Stimulated activated naive B cell treated with anti-CD40 and anti-IgM and Interleukin-4, amounts not matched to agents 10 μg/mL and 1 μg/mL and 100 μg/mL, for 72 hours (primary cell): ENCODE measurements at regions not wholly inside any gene's neighbourhood (a gene's known extent, or its start where the extent isn't known, plus 50 kb on each side); places are given as distances from the start of the nearest gene placed in this dataset.
"Not testable (repeated sequence)": the region's sequence is repeated elsewhere in the genome, so short reads cannot be mapped to it uniquely, and the experiment has no call there.

Experiments used
- ATAC-seq, 2 donors: fragments of 150-1000 bp; cut with Tn5 transposase; replicated peaks; 2 replicates each; pipeline ENCODE4 v1.10.0; 2021; ENCODE audit warnings: moderate library complexity in 1 of 2
- DNase-seq: peaks from one replicate; pipeline ENCODE4 v3.0.0; 2021
- H3K27ac Mint-ChIP-seq: one replicate; pipeline ENCODE4 v1.8.0; 2022; ENCODE audit warnings: mild to moderate bottlenecking, mixed read lengths
- H3K27me3 Mint-ChIP-seq, 2 donors: one replicate each; pipeline ENCODE4 v1.8.0; 2022; ENCODE audit warnings: mixed read lengths in 2 of 2
- H3K36me3 Mint-ChIP-seq, 2 donors: one replicate each; pipeline ENCODE4 v1.8.0; 2022; ENCODE audit warnings: mixed read lengths in 2 of 2, mild to moderate bottlenecking in 1 of 2
- H3K4me1 Mint-ChIP-seq, 2 donors: one replicate each; pipeline ENCODE4 v1.8.0; 2022; ENCODE audit warnings: mixed read lengths in 2 of 2, mild to moderate bottlenecking in 1 of 2
- H3K4me3 Mint-ChIP-seq, 2 donors: one replicate each; pipeline ENCODE4 v1.8.0; 2022; ENCODE audit warnings: mild to moderate bottlenecking in 2 of 2, mixed read lengths in 2 of 2, moderate library complexity in 1 of 2
- H3K9me3 Mint-ChIP-seq, 2 donors: one replicate each; pipeline ENCODE4 v1.8.0; 2022; ENCODE audit warnings: mixed read lengths in 2 of 2, mild to moderate bottlenecking in 1 of 2

DNA sequence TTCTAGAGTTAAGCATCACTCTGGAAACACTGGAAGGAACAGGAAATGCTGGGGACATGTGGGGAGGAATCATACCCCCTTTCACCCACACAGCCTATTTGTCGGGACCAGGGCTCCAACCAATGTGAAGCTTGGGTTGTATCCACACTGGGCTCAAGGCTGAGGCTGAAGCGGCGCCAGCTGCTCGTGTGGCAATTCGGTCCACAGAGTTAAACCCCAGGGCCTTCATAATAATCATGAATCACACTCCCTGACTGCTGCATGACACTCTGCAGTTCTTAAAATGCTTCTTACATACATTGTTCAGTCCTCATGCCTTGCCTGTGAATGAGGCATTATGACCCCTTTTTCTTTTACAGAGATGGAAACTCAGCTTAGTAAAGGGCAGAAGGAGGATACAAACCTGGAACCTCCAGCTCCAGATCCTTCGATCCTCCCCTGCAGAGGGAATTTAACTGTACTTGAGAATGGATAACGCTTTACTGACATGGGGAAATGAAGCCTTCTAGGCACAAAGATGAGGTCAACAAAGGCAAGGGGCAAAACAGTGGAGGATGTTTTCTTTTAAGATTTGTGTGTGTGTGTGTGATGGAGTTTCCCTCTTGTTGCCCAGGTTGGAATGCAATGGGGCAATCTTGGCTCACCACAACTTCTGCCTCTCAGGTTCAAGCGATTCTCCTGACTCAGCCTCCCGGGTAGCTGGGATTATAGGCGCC lies 72.7 kb downstream of the SOX9 start:
- peaks cover 6 to 8% of the 10 kb centered on the region in 2 donors for H3K9me3 Mint-ChIP-seq
- no peak overlapping the region for H3K4me3 Mint-ChIP-seq
- no peaks in the 10 kb centered on the region for H3K4me1 Mint-ChIP-seq
- no peak overlapping the region for H3K27ac Mint-ChIP-seq
- no peaks in the 10 kb centered on the region for H3K27me3 Mint-ChIP-seq
- H3K36me3 Mint-ChIP-seq: no peaks in the 10 kb centered on the region
- ATAC-seq (no peak), DNase-seq (no peak)

DNA sequence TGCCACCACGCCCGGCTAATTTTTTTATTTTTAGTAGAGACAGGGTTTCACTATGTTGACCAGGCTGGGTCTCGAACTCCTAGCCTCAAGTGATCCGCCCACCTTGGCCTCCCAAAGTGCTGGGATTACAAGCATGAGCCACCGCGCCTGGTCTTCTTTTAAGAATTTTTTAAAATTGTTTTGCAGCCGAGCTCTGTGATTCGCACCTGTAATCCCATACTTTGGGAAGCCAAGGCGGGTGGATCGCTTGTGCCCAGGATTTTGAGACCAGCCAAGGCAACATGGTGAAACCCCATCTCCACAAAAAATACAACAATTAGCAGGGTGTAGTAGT lies 73.3 kb downstream of the SOX9 start:
- not testable (repeated sequence) for DNase-seq, H3K27ac Mint-ChIP-seq, H3K4me1 Mint-ChIP-seq, H3K9me3 Mint-ChIP-seq, H3K36me3 Mint-ChIP-seq, ATAC-seq, H3K4me3 Mint-ChIP-seq, H3K27me3 Mint-ChIP-seq

DNA sequence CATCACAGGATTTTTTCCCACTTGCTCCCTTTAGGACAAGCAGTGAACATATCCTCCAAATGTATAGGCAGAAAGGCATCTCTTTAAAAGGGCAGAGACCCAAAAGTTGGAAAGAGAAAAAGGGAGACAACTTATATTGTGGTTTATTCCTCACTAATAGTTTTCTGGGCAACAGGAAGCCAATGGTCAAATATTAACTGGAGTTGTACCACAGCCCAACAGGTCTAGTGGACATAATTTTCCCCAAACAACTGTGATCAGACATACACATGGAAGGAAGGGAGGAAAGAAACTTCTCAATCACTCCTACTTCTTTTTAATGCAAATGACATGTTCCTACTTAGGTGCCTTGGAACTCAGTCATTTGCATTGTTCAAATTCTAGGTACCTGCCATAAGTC lies 78.4 kb downstream of the SOX9 start:
- no peak overlapping the region for H3K27ac Mint-ChIP-seq
- ATAC-seq (no peak), DNase-seq (no peak)
- H3K27me3 Mint-ChIP-seq: peaks cover 0 to 2% of the 10 kb centered on the region in 2 donors
- no peaks in the 10 kb centered on the region for H3K4me1 Mint-ChIP-seq
- H3K9me3 Mint-ChIP-seq: peaks cover 13 to 16% of the 10 kb centered on the region in 2 donors
- H3K4me3 Mint-ChIP-seq: no peak overlapping the region
- no peaks in the 10 kb centered on the region for H3K36me3 Mint-ChIP-seq

DNA sequence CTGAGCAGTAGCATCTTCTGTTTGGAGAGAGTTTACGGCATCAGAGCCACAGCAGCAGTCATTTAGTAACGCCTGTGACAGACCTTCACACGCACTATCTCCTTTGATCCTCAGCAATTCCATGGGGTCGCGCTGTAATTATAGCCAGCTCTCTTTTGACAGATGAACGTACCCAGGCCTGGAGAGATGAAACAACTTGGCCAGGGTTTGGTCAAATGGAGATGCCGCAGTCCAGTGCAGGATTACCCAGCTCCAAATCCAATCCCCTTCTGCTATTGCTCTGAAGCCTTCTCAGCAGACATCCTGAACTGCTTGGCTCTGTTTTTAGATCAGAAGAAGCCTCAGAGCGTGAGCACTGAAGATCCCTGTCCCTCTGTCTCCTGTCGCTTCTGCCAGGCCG lies 83.9 kb downstream of the SOX9 start:
- no peak overlapping the region for H3K27ac Mint-ChIP-seq
- DNase-seq (no peak), ATAC-seq (no peak)
- H3K4me1 Mint-ChIP-seq: no peaks in the 10 kb centered on the region
- H3K27me3 Mint-ChIP-seq: peaks cover 0 to 5% of the 10 kb centered on the region in 2 donors
- no peak overlapping the region for H3K4me3 Mint-ChIP-seq
- H3K36me3 Mint-ChIP-seq: no peaks in the 10 kb centered on the region
- peaks cover 6 to 7% of the 10 kb centered on the region in 2 donors for H3K9me3 Mint-ChIP-seq

DNA sequence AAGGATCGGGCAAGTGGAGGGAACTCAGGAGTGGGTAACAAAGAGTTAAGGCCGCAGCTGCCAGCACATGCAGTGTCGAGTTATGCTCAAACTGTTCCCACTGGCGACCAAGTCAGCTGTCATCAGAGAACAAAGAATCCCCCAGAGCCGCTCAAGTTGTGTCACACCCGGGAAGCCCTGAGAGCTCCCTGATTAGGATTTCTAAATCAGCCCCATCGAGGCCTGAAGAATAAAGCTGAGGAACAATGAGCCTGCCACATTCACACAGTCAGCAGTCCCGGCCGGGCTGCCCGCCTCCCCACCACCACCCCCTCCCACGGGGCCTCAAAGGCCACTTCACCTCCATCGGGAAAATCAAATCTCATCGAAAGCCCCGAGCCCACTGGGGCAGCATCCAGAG lies 84.5 kb downstream of the SOX9 start:
- no peak overlapping the region for H3K4me3 Mint-ChIP-seq
- no peaks in the 10 kb centered on the region for H3K36me3 Mint-ChIP-seq
- H3K9me3 Mint-ChIP-seq: peaks cover 3 to 4% of the 10 kb centered on the region in 2 donors
- ATAC-seq: no peak
- no peak overlapping the region for H3K27ac Mint-ChIP-seq
- peaks cover 0 to 5% of the 10 kb centered on the region in 2 donors for H3K27me3 Mint-ChIP-seq
- no peaks in the 10 kb centered on the region for H3K4me1 Mint-ChIP-seq
- DNase-seq: no peak

DNA sequence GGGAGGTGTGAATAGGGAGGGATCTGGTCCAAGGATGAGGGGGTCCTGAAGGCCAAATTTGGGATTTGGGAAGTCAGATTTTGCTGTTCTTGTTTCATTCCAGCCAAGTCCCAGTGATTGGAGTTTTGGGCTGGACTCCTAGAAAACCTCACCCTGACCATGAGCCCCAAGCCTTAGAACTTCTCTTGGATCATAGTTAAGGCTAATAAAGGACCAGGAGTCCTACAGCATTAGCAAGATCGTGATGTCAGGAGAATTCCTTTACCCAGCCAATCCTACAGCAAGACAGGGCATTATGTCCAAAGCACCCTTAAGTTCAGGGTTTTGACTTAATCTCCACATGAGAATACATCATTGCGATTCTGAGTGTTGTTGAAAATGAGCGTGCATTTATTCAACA lies 85.0 kb downstream of the SOX9 start:
- ATAC-seq: no peak
- H3K4me1 Mint-ChIP-seq: no peaks in the 10 kb centered on the region
- peaks cover 3 to 4% of the 10 kb centered on the region in 2 donors for H3K9me3 Mint-ChIP-seq
- no peaks in the 10 kb centered on the region for H3K36me3 Mint-ChIP-seq
- no peak overlapping the region for H3K4me3 Mint-ChIP-seq
- no peak for DNase-seq
- peaks cover 0 to 5% of the 10 kb centered on the region in 2 donors for H3K27me3 Mint-ChIP-seq
- no peak overlapping the region for H3K27ac Mint-ChIP-seq

DNA sequence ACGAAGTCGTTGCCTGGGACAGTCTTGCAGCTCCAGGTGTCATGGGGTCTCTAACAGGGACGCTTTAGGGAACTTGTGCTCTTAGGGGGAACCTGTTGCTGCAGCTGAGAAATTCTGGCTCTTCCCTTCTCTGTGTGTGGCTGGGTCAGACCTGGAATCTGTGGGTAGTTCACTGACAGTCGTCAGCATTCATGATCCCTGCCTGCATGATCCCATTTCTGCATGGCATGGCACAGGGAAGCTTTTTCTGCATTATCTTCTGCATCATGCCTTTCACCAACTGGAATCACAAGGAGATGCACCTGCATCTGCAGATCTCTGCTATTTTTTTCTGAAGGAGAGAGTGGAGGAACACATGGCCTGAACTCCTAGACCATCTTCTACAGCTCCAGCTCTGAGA lies 85.6 kb downstream of the SOX9 start:
- Mint-ChIP-seq H3K27me3 (peaks cover 0 to 5% of the 10 kb centered on the region in 2 donors), H3K9me3 (peaks cover 3 to 4% of the 10 kb centered on the region in 2 donors), H3K4me3 (no peak overlapping the region), H3K27ac (no peak overlapping the region), H3K4me1 (no peaks in the 10 kb centered on the region), H3K36me3 (no peaks in the 10 kb centered on the region)
- no peak for DNase-seq
- ATAC-seq: no peak

DNA sequence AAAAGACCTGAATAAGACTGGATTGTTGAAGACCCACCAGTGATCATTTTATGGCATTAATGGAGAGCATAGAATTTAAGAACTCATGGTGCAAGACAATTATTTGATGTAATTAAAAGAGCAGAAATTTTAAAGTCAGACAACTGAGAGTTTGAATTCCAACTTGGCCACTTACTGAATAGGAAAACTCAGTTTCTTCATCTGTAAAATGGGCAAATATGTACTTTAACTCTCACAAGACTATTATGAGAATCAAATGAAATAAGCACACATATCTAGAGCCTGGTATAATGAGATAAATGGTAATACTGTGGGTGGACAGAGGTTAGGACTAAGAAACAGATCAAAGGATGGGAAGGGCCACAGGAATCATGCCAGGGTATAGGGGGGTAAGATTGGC lies 88.0 kb downstream of the SOX9 start:
- no peaks in the 10 kb centered on the region for H3K36me3 Mint-ChIP-seq
- H3K4me3 Mint-ChIP-seq: no peak overlapping the region
- H3K27ac Mint-ChIP-seq: no peak overlapping the region
- DNase-seq: no peak
- no peaks in the 10 kb centered on the region for H3K4me1 Mint-ChIP-seq
- H3K9me3 Mint-ChIP-seq: no peaks in the 10 kb centered on the region
- no peak for ATAC-seq
- H3K27me3 Mint-ChIP-seq: peaks cover 0 to 5% of the 10 kb centered on the region in 2 donors

DNA sequence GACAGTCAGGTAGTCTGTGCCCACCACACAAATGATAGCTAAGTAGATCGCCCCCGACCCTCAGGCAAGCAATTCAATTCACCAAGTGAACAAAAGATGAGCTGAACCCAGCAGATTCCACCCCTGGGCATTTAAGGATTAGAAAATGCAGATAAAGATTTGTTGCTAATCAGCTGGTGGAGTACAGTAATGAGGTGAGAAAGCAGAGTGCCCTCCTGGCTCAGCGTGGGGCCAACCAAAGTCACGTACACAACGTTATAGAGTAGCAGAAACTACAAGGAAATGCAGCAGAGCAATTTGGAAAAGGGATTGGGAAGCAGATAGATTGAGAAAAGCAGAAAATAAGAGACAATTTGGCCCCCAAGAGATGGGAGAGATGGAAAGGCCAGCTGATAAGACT lies 91.2 kb downstream of the SOX9 start:
- H3K9me3 Mint-ChIP-seq: no peaks in the 10 kb centered on the region
- no peak overlapping the region for H3K4me3 Mint-ChIP-seq
- ATAC-seq (no peak), DNase-seq (no peak)
- H3K27ac Mint-ChIP-seq: no peak overlapping the region
- no peaks in the 10 kb centered on the region for H3K36me3 Mint-ChIP-seq
- H3K4me1 Mint-ChIP-seq: no peaks in the 10 kb centered on the region
- peaks cover 0 to under 1% of the 10 kb centered on the region in 2 donors for H3K27me3 Mint-ChIP-seq

DNA sequence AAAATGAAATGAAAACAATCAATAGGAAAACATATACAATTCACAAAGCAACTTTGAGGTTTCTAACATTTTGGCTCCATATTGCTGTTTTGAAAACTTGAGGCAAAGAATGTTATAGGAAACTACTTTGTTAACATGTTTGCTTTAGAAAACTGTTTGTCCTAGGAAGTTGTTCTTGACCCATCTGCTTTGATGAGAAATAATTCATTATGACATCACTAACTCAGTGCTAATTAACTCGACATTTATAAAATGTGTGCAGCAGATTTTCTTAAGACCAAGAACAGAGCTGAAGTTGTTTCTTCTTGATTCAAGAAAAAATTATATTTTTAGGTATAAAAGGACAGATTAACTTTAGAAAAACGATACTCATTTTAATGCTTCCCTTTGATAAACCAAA lies 94.7 kb downstream of the SOX9 start:
- Mint-ChIP-seq H3K4me3 (no peak overlapping the region), H3K27me3 (peaks cover 21 to 35% of the 10 kb centered on the region in 2 donors), H3K4me1 (no peaks in the 10 kb centered on the region), H3K36me3 (no peaks in the 10 kb centered on the region), H3K27ac (no peak overlapping the region), H3K9me3 (peaks cover 0 to 4% of the 10 kb centered on the region in 2 donors)
- no peak for ATAC-seq
- no peak for DNase-seq

DNA sequence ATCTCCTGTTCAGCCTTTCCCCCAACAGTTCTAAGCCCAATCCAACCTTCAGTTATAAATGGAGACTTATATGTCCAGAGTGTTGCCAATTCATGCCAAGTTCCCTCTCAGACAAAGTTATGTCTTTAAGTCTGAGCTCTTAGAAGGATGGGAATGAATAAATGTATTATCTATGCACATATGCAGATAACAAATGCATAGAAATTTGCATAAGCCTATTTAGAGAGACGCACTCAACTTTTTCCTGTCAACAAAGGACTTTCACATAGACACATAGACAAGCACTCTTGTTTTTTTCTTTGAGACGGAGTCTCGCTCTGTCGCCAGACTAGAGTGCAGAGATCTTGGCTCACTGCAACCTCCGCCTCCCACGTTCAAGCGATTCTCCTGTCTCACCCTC lies 95.1 kb downstream of the SOX9 start:
- DNase-seq (no peak), ATAC-seq (no peak)
- no peak overlapping the region for H3K4me3 Mint-ChIP-seq
- no peak overlapping the region for H3K27ac Mint-ChIP-seq
- peaks cover 26 to 39% of the 10 kb centered on the region in 2 donors for H3K27me3 Mint-ChIP-seq
- peaks cover 0 to 4% of the 10 kb centered on the region in 2 donors for H3K9me3 Mint-ChIP-seq
- H3K36me3 Mint-ChIP-seq: no peaks in the 10 kb centered on the region
- no peaks in the 10 kb centered on the region for H3K4me1 Mint-ChIP-seq

DNA sequence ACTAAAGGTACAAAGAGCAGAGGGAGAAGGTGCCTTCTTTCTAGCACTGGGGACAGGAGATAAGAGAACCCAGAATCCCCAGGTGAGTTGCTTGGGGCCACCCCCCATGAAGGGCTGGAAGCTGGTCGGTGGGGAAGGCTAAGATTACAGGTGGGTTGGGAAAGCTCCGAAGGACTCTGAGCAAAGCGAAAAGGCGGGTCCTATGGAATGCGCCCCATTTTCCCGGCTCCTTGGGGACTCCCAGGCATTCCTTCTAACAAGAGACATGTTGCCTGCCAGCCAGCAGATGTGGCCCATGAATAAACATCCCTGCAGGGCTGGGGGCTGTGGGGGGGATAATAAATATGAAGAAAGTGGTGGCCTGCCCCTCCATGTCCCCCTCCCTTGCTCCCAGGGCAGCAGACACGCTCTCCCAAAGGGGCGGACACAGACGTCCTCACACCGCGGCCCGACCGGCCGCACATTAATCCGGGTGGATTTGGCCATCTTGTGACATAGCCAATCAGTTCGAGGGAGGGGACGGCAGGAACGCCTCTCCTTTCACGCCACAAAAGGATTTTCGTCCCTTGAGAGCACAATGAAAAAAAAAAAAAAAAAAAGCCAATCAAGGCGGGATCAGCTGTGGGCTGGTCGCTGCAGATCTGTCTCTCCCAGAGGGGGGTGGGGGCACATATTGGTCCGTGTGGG lies 98.5 kb downstream of the SOX9 start:
- no peak overlapping the region for H3K4me3 Mint-ChIP-seq
- no peaks in the 10 kb centered on the region for H3K4me1 Mint-ChIP-seq
- no peaks in the 10 kb centered on the region for H3K36me3 Mint-ChIP-seq
- H3K27ac Mint-ChIP-seq: no peak overlapping the region
- peaks cover 28 to 40% of the 10 kb centered on the region in 2 donors for H3K27me3 Mint-ChIP-seq
- DNase-seq (no peak), ATAC-seq (no peak)
- peaks cover 0 to 4% of the 10 kb centered on the region in 2 donors for H3K9me3 Mint-ChIP-seq

DNA sequence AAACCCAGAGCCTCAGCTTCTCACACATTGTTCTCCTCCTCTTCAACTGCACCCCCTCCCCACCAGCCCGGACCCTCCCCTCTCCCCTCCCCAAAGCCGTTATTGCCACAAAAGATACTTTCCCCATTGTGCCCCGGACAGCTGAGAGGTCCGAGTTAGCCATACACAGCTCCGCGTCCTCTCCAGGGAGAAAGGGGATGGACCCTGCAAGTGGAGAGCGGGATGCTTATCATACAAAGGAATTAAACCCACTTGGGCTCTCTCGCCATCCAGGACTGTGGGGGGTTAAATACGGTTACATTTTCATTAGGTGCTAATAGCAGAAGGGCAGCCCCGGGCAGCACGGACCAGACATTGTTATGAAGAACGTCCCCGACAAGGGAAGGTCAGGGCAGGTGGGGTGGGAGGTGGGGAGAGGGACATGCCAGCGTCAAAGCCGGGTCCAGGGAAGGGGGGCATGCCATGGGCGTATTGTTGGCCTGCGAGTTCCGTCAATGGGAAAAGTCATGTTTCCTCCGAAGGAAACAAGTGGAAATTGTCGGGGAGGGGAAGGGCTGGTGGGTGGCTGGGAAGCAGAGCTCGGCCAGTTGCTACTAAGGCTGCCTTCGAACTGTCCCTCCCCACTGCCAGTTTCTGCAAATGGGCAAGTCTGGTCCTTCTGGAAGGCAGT lies 99.1 kb downstream of the SOX9 start:
- peaks cover 28 to 40% of the 10 kb centered on the region in 2 donors for H3K27me3 Mint-ChIP-seq
- no peak for ATAC-seq
- no peak overlapping the region for H3K27ac Mint-ChIP-seq
- H3K9me3 Mint-ChIP-seq: peaks cover 0 to 6% of the 10 kb centered on the region in 2 donors
- H3K36me3 Mint-ChIP-seq: no peaks in the 10 kb centered on the region
- DNase-seq: no peak
- H3K4me3 Mint-ChIP-seq: no peak overlapping the region
- H3K4me1 Mint-ChIP-seq: no peaks in the 10 kb centered on the region

DNA sequence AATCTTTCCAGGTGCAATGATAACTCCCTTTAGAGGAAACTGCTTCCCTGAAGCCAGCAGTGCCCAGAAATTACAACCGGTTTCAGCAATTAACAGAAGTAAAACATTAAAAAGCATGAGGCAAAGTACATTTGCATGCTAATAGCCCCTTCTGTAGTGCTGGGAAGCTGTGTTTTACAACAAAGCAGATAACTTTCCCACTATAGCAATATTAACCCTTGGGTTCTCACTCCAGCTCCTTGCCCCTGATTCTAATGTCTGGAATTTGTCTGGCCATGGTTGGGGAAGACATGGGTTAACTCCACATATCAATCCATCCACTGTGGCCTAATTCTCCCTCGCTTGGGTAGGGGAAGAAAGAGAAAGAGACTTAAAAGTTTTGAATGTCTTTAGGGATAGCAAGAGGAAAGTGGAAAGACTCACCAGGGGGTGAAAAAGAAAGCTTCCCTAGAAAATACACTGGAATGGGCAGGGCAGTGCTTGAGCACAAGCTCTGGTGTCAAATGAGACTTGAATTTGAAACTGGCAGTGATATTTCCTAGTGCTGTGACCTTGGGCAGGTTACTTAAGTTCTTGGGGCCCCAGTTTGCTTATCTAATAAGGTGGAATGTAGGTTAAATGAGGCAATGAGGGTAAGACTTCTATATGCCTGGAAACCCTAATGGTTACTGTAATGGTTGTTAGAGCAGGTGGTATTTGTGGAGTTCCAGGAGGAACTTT lies 102.0 kb downstream of the SOX9 start:
- DNase-seq: no peak
- H3K9me3 Mint-ChIP-seq: peaks cover 0 to 11% of the 10 kb centered on the region in 2 donors
- H3K27me3 Mint-ChIP-seq: peaks cover 24 to 32% of the 10 kb centered on the region in 2 donors
- no peak overlapping the region for H3K27ac Mint-ChIP-seq
- no peaks in the 10 kb centered on the region for H3K36me3 Mint-ChIP-seq
- no peak overlapping the region for H3K4me3 Mint-ChIP-seq
- no peak for ATAC-seq
- no peaks in the 10 kb centered on the region for H3K4me1 Mint-ChIP-seq
